Tibial artery (tissue), 4 donors: ENCODE measurements at regions not wholly inside any gene's neighbourhood (a gene's known extent, or its start where the extent isn't known, plus 50 kb on each side); places are given as distances from the start of the nearest gene placed in this dataset.

Source experiments
- DNase-seq, 2 donors: peaks; one replicate each; pipeline ENCODE4 v3.0.0-alpha.2; 2019
- H3K27ac ChIP-seq, 2 donors: fragments of 200-600 bp; sonication (generic) in 1 of 2; 1 replicate in 1 of 2; 2 replicates in 1 of 2; pipeline ENCODE4 v1.5.1; 2018 to 2019; ENCODE audit warnings: mild to moderate bottlenecking in 1 of 2
- H3K27me3 ChIP-seq, 2 donors: fragments of 200-600 bp; sonication (generic) in 1 of 2; one replicate each; pipeline versions ENCODE4 v1.5.1 to v1.6.0; 2016 to 2019
- H3K36me3 ChIP-seq, 3 donors: fragments of 200-600 bp; sonication (generic) in 2 of 3; one replicate each; pipeline ENCODE4 v1.5.1; 2016 to 2019; ENCODE audit warnings: mild to moderate bottlenecking in 2 of 3
- H3K4me1 ChIP-seq, 4 donors: fragments of 200-600 bp; sonication (generic) in 2 of 4; 1 replicate in 3 of 4; 2 replicates in 1 of 4; pipeline ENCODE4 v1.5.1; 2016 to 2019
- H3K4me3 ChIP-seq, 2 donors: fragments of 200-600 bp; sonication (generic) in 1 of 2; 1 replicate in 1 of 2; 2 replicates in 1 of 2; pipeline ENCODE4 v1.5.1; 2018 to 2019; ENCODE audit warnings: mild to moderate bottlenecking in 2 of 2
- H3K9me3 ChIP-seq, 3 donors: fragments of 200-600 bp; sonication (generic) in 1 of 3; one replicate each; pipeline ENCODE4 v1.5.1; 2016 to 2019
- intact Hi-C: fragments of 100-400 bp; cut with DNase I; formaldehyde crosslinking; loops from one replicate; pipeline ENCODE4 v1.15.0; 2023; ENCODE audit warnings: low total_unique reads
- TF ChIP-seq, protein P1 (sequence below), 2 experiments: fragments of 200-600 bp in 1 of 2; fragments of 450-650 bp in 1 of 2; IDR thresholded peaks; one replicate each; pipeline ENCODE4 v1.5.1; 2017 to 2019; ENCODE audit warnings: antibody characterized with exemption in 2 of 2, mild to moderate bottlenecking in 1 of 2, moderate library complexity in 1 of 2

- no peaks in the 10 kb centered on the region for H3K36me3 ChIP-seq
- H3K4me1 ChIP-seq: no peaks in the 10 kb centered on the region
- H3K27me3 ChIP-seq: no peaks in the 10 kb centered on the region
- no peak for DNase-seq
- TF ChIP-seq, protein P1, sequence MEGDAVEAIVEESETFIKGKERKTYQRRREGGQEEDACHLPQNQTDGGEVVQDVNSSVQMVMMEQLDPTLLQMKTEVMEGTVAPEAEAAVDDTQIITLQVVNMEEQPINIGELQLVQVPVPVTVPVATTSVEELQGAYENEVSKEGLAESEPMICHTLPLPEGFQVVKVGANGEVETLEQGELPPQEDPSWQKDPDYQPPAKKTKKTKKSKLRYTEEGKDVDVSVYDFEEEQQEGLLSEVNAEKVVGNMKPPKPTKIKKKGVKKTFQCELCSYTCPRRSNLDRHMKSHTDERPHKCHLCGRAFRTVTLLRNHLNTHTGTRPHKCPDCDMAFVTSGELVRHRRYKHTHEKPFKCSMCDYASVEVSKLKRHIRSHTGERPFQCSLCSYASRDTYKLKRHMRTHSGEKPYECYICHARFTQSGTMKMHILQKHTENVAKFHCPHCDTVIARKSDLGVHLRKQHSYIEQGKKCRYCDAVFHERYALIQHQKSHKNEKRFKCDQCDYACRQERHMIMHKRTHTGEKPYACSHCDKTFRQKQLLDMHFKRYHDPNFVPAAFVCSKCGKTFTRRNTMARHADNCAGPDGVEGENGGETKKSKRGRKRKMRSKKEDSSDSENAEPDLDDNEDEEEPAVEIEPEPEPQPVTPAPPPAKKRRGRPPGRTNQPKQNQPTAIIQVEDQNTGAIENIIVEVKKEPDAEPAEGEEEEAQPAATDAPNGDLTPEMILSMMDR (IDR thresholded peaks at IDR 0.05): no peak
- H3K9me3 ChIP-seq: no peaks in the 10 kb centered on the region
- H3K27ac ChIP-seq: no peak overlapping the region
- H3K4me3 ChIP-seq: no peak overlapping the region
- intact Hi-C loops: no loop called here
Observed at GRCh38 chr5:61272688-61273087, 59.4 kb upstream of the ZSWIM6 start.

DNA sequence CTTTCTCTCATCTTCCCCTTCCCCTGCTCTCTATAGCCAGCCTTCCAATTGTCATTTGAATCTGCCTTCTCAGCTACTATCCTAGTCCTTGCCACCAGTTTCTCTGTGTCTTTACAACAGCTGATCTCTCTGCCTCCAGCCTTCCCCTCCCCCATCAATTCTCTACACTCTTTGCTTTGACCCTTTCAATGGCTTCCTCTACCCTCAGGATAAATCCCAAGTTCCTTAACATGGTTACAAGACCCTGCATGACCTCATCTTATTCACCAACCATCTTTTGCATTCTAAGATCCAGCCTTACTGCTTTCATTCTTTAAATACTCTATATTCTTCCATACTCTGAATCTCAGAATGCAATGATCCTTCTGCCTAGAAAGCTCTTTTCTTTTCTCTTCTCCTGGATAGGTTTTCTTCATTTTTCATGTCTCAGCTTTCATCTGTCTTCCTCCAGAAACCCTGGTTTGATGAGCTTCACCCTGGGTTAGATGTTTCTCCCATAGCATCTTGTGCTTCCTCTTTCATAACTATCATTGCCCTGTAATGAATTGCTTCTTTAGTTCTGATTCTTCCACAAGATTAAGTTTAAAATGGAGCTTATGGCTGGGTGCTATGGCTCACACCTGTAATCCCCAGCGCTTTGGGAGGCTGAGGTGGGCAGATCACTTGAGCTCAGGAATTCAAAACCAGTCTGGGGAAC is 58.6 kb upstream of the ZSWIM6 start:
- intact Hi-C loops: no loop called here
- H3K36me3 ChIP-seq: no peaks in the 10 kb centered on the region

GRCh38 chr5:61274511-61274911 is 57.5 kb upstream of the ZSWIM6 start:
- H3K4me1 ChIP-seq: no peaks in the 10 kb centered on the region
- H3K36me3 ChIP-seq: no peaks in the 10 kb centered on the region
- no peaks in the 10 kb centered on the region for H3K9me3 ChIP-seq
- no peaks in the 10 kb centered on the region for H3K27me3 ChIP-seq
- TF ChIP-seq, protein P1 (IDR thresholded peaks at IDR 0.05): no peak
- intact Hi-C loops: no loop called here
- no peak for DNase-seq
- no peak overlapping the region for H3K27ac ChIP-seq
- no peak overlapping the region for H3K4me3 ChIP-seq

More for the DNA sequence above, 58.6 kb upstream of the ZSWIM6 start:
- H3K27ac ChIP-seq: no peak overlapping the region
- no peak for DNase-seq
- H3K9me3 ChIP-seq: no peaks in the 10 kb centered on the region
- no peak overlapping the region for H3K4me3 ChIP-seq
- H3K4me1 ChIP-seq: no peaks in the 10 kb centered on the region
- TF ChIP-seq, protein P1 (IDR thresholded peaks at IDR 0.05): no peak
- H3K27me3 ChIP-seq: no peaks in the 10 kb centered on the region

DNA sequence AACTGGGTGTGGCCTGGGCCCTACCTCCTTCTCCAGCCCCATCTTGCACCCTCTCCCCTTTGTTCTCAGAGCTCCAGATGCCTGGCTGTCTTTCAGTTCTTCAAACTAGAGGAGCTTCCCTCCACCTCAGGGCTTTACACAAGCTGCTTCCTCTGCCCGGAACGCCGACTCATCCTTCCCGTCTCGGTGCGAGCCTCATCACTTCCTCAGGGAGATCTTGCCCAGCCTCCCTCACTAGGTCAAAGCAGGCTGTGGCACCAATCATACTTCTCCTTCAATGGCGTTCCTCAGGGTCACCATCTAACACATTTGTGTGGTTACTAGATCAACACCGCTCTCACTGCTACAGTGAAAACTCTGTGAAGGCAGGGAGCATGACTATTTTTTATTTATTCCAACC is 56.2 kb upstream of the ZSWIM6 start:
- H3K36me3 ChIP-seq: no peaks in the 10 kb centered on the region
- no peaks in the 10 kb centered on the region for H3K9me3 ChIP-seq
- H3K27me3 ChIP-seq: no peaks in the 10 kb centered on the region
- H3K4me3 ChIP-seq: no peak overlapping the region
- TF ChIP-seq, protein P1 (IDR thresholded peaks at IDR 0.05): no peak
- intact Hi-C loops: no loop called here
- peak; percentile 60 to 77 for DNase-seq
- H3K4me1 ChIP-seq: no peaks in the 10 kb centered on the region
- H3K27ac ChIP-seq: no peak overlapping the region

GRCh38 chr5:61277190-61277589 is 54.9 kb upstream of the ZSWIM6 start:
- Histone ChIP-seq H3K27me3 (no peaks in the 10 kb centered on the region), H3K36me3 (no peaks in the 10 kb centered on the region), H3K27ac (no peak overlapping the region), H3K4me3 (no peak overlapping the region), H3K9me3 (no peaks in the 10 kb centered on the region), H3K4me1 (no peaks in the 10 kb centered on the region)
- intact Hi-C loops: no loop called here
- no peak for DNase-seq
- TF ChIP-seq, protein P1 (IDR thresholded peaks at IDR 0.05): peak in 1 of 2 experiments; percentile 13
